Activated T-cell treated with anti-CD3 and anti-CD28 coated beads for 4 hours (primary cell): ENCODE measurements at regions not wholly inside any gene's neighbourhood (a gene's known extent, or its start where the extent isn't known, plus 50 kb on each side); places are given as distances from the start of the nearest gene placed in this dataset.

Experiments used
- DNase-seq: peaks from one replicate; pipeline ENCODE4 v3.0.0-alpha.2; 2020

- DNase-seq: no peak
Measured at GRCh38 chr21:16311229-16311628, 581.4 kb downstream of the USP25 start.

GRCh38 chr21:16312321-16312720 is 582.5 kb downstream of the USP25 start:
- no peak for DNase-seq

- DNase-seq: no peak
Measured at GRCh38 chr21:16315223-16315622, 585.4 kb downstream of the USP25 start.

GRCh38 chr21:16318651-16319300 is 589.0 kb downstream of the USP25 start:
- DNase-seq: no peak

GRCh38 chr21:16320110-16320509 is 590.3 kb downstream of the USP25 start:
- no peak for DNase-seq

GRCh38 chr21:16322454-16322853 is 592.7 kb downstream of the USP25 start:
- DNase-seq: no peak

- DNase-seq: no peak
Measured at GRCh38 chr21:16323596-16323995, 593.8 kb downstream of the USP25 start.

- no peak for DNase-seq
Measured at GRCh38 chr21:16324630-16325029, 594.8 kb downstream of the USP25 start.

- DNase-seq: no peak
Measured at GRCh38 chr21:16330082-16330907, 600.5 kb downstream of the USP25 start.

GRCh38 chr21:16330908-16331268 is 601.1 kb downstream of the USP25 start:
- DNase-seq: no peak

GRCh38 chr21:16337266-16337665 is 607.5 kb downstream of the USP25 start:
- DNase-seq: no peak

- DNase-seq: no peak
Measured at GRCh38 chr21:16342932-16343331, 613.1 kb downstream of the USP25 start.

GRCh38 chr21:16343776-16344175 is 614.0 kb downstream of the USP25 start:
- no peak for DNase-seq

GRCh38 chr21:16345757-16346156 is 616.0 kb downstream of the USP25 start:
- DNase-seq: no peak

- no peak for DNase-seq
Measured at GRCh38 chr21:16347223-16347622, 617.4 kb downstream of the USP25 start.

- no peak for DNase-seq
Measured at GRCh38 chr21:16353764-16354163, 624.0 kb downstream of the USP25 start.

GRCh38 chr21:16357994-16358393 is 628.2 kb downstream of the USP25 start:
- DNase-seq: no peak

- DNase-seq: no peak
Measured at GRCh38 chr21:16358784-16359183, 629.0 kb downstream of the USP25 start.

GRCh38 chr21:16363100-16363499 is 633.3 kb downstream of the USP25 start:
- DNase-seq: no peak

- DNase-seq: no peak
Measured at GRCh38 chr21:16363518-16363917, 633.7 kb downstream of the USP25 start.

GRCh38 chr21:16366207-16366606 is 636.4 kb downstream of the USP25 start:
- DNase-seq: no peak

GRCh38 chr21:16367079-16367478 is 637.3 kb downstream of the USP25 start:
- DNase-seq: no peak

GRCh38 chr21:16370186-16370585 is 640.4 kb downstream of the USP25 start:
- no peak for DNase-seq

GRCh38 chr21:16372586-16372985 is 642.8 kb downstream of the USP25 start:
- DNase-seq: no peak

GRCh38 chr21:16376673-16377072 is 646.9 kb downstream of the USP25 start:
- no peak for DNase-seq
